SK-N-DZ (cell line): ENCODE measurements at regions not wholly inside any gene's neighbourhood (a gene's known extent, or its start where the extent isn't known, plus 50 kb on each side); places are given as distances from the start of the nearest gene placed in this dataset.

Source experiments
- DNase-seq: peaks from one replicate; pipeline ENCODE4 v3.0.0-alpha.2; 2015; ENCODE audit warnings: low spot score

DNA sequence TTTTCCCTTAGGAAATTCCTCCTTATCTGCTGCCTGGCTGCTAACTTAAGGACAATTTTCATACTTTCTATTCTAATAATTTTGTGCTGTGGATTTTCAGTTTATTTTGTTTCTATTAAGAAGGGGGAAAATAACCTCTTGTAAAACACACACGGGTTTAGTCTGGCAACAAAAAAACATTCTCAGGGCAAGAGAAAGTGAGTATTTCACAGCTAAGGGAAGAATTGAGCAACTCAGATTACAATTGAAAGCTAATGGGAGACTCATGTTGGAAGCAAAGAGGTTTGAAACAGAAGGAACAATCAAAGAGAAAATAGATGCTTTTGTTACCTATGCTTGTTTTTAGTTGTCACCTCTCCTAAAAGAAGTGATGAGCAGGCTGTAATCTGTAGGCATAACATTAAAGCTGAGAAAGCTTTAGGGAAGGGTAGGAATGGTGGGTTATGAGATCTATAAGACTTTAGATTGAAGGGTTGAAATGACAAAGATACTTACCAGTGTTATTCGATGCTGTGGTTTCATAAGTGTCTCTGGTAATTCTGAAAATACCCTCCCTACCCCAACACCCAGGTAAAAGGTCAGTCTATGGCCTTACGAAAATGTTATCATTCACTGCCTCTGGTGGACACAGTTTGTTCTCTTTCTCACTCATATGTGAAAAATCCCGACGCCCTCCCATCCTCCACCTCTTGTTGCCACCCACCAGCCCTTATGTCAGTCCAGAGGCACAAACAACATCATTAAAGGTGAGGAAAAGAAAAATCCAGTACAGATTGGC is 510.9 kb downstream of the TXNL1 start:
- DNase-seq: no peak

DNA sequence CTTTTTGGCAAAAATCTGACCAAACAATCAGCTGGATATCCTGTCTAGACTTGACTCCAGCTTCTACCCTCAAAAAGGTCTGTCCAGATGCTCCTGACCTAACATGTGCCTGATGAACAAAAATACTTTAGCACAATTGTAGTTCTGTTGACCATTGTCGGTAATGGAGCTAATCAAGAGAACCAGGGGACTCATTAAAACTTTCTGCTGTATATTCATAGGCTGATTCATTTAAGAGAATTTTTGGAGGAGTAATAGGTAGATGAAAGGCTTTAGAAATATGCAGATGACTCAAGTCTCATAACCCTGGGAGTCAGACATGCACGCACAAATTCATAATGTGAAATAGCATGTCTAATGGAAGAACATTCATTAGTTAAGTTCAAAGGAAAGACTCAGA is 514.2 kb downstream of the TXNL1 start:
- DNase-seq: no peak

DNA sequence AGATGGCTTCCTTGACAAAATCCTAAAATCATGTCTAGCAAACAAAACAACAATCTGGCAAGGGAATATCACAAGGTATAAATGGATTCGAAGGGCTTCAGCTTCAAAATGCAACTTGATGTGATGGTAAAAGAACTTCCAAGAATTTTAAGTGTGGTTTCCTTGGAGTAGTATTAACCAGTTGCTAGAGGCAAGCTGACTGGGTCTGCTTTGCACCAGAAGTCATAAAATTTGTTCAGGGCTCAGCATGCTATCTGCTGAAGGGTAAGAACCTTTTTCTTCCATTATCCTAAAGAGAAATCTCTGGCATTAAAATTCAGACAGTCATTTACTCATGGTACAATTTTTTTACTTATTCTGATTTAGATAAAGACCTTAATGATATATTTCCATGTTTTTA is 516.7 kb downstream of the TXNL1 start:
- no peak for DNase-seq

DNA sequence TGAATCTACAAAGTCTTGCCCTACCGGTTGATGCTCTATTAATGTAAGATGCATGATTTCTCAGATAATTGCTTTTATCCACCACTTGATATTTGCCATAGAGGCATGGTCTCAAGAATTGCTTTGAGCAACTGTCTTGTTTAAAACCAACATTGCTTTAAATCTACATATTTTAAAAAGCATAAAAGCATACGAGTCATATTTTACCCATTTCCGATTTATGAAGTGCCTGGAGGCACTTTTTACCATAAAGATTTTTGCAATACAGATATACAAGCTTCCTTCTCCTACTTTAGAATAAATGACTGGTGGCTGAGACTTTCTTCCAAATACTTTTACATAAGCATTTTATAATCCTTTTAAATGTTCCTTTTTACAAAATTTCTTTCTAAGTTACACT is 517.6 kb downstream of the TXNL1 start:
- no peak for DNase-seq

DNA sequence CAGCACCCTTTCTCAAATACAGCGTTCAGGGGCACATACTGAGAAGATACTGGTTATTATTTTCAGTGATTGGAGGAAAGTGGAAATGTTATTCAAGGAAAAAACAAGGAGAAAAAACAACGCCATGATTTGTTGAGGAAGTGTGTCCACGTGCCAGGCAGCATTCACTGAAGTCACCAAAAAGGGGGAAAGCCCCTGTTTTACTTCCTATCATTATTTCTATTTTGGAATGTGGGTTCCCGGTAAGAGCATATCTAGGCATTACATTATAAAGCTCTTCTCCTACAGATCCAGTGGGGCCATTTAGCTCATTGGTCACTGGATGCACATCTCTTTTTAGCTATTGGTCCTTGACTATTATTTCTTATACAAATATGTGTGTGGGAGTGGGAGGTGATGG is 518.7 kb downstream of the TXNL1 start:
- DNase-seq: no peak

DNA sequence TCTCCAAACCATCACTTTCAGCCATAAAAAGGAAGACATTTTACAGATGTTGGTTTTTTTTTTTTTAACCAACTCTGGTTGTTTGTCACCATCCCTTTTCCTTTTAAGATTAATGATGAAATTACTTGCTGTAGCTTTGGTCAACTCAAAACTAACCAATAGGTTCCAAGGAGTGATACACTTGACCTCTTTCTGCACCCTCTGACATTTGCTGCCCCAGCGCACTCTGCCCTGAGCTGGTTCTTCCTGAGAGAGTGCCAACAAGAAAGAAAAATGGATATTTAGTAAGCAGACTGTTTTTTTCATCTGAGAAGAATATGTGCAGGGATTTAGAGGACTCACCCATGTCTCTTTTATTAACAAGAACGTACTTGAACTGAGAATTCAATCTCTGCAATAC is 520.0 kb downstream of the TXNL1 start:
- no peak for DNase-seq

DNA sequence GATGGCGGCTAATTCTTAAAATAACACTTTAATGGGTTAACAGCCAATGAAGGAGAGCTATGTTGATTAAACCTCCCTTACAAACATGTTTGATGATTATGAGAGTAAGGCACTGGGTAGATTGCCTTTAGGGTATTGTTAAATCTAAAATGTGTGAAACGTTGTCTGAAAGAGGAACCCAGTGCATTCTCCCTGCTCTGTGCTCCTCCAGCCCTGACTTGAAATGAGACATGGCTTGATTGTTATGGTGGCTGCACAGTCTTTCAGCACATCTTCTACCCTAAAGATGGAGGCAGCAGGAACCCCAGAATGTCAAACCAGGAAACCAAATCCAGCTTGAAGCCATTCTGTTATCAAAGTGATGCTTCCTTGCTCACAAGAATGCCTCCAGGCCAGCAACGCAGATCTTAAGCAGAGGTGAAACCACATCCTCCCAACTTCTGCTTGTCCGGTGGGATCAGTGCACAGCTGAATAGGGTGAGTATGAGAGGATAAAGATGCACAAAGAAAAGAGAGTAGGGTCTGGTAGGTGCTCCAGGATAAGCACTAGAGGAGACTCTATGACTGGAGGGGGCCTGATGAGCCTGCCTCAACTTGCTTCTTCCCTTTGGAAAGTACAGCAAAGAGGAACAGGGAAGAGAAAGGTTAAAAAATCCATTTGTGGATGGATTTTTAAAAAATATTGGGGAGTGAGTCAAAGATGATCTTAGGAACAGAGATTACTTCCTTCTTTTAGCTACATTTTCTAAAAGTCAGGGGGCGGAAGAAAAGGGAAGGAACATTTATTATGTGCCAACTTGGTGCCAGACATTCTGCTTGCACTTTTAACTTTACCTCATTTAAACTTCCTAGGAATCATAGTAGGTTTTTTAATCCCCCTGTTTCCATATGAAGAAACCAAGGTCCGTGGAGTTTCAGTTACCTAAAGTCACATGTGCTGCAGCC is 523.0 kb downstream of the TXNL1 start:
- DNase-seq: no peak

DNA sequence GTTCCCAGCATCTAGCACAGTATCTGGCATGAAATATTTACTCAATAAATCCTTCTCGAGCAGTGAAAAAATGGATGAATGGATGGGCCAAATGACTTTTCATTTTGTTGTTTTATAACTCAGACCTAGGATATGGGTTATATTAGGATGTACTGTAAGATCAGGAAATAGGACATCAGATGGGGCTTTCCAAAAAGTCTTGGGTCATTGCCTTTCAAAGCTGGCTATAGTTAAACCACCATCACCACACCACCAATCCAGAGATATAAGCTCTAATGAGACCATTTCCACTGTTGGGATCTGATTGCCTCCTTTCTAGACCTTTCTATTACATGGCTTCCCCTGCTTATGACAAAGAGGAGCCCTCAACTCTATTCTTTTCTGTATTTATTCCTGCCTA is 525.0 kb upstream of the TCF4 start:
- DNase-seq: no peak

DNA sequence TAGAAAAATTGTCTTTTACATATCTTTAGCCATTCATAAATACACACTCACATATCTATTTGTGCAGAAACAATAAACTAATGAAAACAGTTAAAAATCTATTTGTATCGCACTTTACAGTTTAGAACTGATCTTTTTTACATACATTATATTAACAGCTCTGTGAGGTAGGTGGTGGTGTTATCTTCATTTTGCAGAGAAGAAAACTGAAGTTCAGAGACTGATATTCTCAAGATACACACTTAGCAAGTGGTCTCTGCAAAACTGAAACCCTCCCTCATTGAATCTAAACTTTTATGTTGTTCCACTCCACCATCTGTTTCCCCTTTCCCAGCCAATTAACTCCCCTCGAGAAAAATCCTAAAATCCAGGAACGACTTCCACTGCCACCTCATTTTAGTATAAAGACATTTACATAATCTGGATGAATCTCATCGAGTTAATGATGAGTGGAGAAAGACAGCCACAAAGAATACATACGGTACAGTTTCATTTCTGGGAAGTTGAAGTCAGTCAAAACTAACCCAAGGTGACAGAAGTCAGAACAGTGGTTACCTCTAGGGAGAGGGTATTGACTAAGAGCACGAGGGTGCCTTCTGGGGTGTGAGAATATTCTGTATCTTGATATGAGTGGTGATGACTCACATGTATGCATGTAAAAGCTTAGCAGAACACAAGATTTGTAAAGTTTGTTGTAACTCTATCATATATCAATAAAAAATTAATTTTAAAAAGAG is 524.2 kb upstream of the TCF4 start:
- DNase-seq: no peak

DNA sequence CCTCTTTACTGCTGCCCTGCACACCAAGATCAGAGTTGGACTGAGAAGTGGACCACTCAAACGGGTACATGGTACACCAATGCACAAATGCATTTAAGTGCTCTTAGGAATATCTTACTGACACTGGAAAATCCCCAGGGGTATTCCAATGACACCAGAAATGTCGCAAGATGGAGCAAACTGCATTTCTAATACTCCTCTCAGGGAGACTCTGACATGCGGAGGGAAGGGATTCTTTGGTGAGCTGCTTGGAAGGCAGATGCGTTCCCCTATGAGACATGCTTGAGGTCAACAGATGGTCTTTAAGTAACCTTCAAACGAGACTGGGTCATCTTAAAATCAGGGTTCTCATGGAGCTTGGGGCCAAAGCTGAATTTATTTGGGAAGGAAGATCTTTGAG is 521.8 kb upstream of the TCF4 start:
- DNase-seq: no peak

DNA sequence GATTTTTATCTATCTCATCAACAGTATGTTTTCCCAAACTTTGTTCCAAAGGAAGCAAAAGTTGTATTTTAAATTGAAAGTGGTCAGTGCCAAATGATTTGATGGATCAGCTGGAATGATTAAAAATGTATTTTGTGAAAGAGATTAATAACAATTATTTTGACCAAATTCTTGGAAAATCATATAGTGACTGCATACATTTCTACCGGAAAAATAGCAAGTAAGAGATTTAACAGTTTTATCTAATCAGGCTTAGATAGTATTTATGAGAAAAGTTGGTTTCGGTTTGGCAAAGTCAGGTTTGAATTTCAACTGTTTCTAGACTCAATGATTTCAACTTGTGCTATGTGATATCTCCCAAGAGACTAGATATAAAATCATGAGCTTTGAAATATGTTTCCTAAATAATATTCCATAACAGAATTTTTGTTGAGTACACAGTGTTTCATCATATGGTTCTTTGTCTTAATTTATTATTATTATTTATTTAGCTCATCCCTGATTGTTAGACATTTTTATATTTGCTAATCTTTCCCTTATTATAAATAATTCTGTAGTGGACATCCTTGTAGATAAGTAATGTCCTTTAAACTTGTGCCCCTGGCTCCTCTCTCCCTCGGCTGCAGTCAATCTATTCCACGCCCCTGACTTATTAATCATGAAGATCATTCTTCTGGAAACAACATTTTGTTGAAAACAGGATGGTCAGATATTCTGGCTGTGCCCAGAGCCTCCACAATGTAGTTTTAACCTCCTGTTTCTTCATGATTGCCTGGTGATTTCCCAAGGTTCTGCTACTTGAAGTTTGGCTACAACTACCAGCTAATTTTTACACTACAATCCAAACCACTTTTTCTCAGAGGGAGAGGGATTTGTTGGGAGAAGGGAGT is 520.7 kb upstream of the TCF4 start:
- no peak for DNase-seq

DNA sequence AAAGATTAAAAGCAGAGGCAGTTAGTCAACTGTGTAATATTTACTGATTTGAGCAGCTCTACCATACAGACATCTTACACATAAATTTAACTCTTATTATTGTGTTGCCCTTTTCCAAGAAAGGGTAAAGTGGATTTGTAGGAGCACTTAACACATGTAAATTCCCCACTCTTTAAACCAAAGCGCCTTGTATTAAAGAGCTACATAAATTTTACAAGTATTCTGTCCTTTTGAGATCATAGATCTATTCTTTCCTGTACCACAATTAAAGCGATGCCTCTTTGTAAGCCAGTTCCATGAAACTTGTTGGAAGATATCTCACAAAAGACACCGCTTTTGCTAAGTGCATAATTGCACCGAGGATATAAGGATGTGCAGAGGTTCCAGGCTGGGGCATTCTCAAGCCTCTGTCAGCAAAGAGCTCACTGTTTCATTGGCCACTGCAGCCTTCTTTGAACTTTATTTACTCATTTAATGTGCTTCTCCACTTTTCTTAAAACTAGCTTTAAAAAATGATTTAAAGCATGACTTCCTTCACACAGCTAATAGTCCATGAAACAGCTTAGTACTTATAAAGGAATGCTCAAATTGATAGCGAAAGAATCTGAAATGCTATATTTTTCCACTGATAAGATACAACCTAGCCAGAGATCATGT is 520.0 kb upstream of the TCF4 start:
- DNase-seq: no peak

DNA sequence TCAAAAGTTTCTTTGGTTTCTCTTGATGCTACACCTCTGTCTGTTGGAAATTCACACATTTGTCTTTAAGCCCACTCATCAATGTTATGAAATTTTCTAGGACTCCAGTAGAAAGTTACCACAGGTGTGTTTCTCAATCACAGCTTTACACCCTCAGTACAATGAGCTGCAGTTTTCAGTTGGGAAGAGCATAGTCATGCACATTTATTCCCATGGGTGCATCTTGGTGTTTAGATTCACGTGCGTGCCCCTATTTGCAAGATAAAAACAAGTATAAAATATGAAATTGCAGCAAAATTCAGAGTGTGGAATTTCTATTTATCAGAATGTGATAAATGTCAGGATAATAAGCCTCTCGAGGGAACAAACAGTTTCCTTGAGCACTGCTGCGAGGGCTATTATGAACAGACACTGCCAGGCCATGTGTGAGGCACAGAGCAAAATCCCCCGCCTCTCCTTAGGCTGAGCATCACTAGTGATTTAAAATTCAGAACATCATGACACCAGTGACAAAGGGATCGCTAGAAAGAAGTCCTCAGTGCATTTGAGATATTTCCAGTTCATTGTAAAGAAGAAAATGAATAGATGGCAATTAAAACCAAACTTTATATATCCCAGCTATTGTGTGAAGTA is 512.2 kb upstream of the TCF4 start:
- DNase-seq: no peak

DNA sequence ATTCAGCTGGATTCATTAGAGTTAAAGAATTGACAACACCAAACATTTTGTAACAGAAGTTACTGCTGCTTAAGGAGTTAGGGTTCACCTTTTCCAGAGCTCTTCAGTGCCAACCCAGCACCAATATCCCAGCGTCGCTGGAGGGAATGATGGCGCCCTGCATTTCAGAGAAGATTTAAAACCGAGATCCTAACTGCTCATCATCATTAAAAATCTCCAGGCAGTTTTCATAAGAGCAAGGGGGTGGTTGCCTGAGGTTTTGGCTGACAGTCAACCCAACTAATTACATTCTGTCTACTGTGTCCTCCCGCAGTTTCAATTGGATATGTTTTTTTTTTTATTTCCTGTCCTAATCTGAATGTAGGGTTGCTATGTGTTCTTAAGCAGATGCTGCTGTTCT is 509.6 kb upstream of the TCF4 start:
- no peak for DNase-seq

DNA sequence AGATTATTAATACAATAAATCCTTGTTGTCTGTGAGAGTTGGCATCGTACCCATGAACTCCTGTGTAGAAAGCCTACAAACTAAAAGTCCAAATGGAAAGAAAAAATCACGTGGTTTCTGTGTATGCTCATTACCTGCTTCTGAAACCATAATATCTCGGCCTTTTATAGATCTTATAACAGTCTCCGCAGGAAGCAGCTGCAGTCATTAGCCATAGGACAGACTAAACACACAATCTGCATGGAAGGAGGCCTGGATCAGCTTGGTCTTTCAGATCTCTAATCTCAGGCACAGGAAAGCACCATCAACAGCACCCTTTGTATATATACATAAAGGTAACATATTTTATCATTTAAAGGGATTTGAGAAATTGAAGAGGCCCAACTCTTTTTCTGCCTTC is 508.9 kb upstream of the TCF4 start:
- DNase-seq: no peak

DNA sequence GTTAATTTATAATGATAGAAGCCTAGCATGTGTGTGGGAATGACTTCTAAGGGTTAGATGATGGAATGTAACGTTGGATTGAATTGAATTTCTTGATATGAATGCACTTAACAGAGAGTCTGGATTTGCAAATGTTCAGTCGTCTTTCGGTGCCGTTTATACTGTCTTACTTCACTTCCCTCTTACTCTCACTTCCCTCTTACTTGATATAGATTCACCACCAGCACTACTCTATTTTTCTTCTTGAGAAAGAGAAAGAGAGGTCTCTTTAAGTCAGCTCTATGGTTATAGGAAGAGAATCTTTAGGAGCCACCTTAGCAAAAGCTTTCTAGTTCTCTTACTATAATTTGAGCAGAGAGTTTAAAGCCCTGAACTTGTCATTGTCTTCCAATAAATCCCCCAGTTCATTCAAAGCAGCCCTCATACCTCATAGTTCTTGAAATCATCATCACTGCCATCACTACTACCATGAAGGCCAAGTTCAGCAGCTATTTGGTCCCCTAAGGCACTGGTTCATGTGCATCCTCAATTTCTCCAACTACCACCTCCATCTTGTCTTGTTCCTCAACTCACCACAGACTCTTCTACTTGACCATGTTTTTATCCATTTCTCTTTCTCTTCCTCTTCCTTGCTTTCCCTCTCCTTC is 501.7 kb upstream of the TCF4 start:
- no peak for DNase-seq

DNA sequence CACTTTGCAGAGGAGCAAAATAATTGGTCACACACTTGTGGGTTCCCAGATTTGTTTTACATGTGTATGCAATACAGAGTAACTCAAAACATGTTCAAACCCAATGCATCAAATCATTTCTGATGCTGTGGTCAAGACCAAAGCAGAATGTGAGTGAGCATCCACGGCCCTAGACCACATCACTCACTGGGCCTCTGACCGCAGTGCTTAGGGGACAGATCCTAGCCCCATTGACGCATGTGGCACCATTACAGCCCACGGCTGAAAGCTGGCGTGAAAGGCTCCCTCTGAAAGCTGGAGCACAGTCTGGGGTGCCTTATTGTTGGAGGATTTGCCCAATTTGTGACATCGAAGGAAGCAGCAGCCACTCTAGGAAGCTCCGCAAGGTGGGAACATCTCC is 498.8 kb upstream of the TCF4 start:
- DNase-seq: no peak

DNA sequence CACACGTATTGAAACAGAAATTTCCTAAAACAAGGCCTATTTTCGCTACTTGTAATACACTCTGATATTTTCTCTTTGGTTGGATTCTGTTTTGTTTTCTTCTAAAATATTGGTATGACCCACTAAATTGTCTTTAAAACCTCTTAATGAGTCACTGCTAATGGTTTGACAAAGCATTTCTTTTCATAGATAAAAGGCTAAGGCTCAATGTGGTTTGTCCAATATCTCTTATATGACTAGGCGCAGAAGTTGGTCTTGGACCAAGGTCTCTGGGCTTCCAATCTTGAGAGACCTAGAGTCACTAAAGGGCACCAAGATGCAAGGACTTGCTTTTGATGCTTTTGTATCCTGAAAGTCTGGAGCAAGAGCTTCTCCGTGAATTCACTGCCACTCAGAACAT is 498.2 kb upstream of the TCF4 start:
- DNase-seq: no peak

DNA sequence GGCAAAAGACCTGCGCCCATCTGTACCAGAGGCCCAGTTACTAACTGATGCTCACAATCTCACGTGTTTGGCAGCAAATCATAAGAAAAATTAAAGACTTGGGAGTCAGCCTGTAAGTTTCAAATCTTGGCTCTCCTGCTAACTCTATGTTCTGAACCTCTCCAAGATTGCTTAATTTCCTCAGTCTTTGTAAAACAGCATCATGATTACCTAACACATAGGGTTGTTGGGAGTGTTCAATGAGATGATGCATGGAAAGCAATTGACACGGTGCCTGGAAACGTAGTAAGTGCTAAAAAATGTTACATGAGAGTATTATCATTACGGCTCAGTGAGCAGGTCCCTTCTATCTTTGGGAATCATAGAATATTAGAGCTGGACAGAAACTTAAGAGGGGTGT is 497.6 kb upstream of the TCF4 start:
- no peak for DNase-seq
